ENCODE measurements at regions not wholly inside any gene's neighbourhood (a gene's known extent, or its start where the extent isn't known, plus 50 kb on each side); places are given as distances from the start of the nearest gene placed in this dataset.

DNA sequence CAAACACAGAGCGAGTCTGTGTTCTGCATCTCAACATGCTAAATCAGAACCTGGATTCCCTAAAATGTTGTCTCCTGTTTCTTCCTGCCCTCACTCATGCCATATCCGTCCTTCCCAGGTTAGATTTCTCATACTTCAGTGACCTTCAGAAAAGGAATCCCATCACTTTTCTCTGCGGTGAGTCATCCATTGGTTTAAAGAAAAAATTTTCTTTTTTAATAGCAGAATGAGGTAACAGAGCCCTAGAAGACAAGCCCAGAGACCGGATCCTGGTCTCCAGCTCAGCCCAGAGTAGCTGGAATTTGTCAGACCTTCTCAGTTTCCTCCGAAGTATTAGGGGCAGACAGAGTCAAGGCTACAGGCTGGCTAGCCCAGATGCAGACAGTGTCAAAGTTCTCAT is 143.2 kb upstream of the DMRT1 start:
- Histone ChIP-seq H3K9ac (ENCODE audit: low read depth, low read length, poor library complexity, severe bottlenecking) (no peak overlapping the region), H4K20me1 (ENCODE audit: insufficient read depth, low read length, poor library complexity, severe bottlenecking) (no peaks in the 10 kb centered on the region), H3K79me2 (ENCODE audit: insufficient read depth, low read length) (no peaks in the 10 kb centered on the region), H3F3A (ENCODE audit: low read depth) (no peaks in the 10 kb centered on the region), H3K4me1 (ENCODE audit: insufficient read depth, low read length, poor library complexity, severe bottlenecking) (peaks cover 47% of the 10 kb centered on the region), H3K9me3 (ENCODE audit: insufficient read depth, low read depth, low read length) (no peaks in the 10 kb centered on the region), H3K36me3 (ENCODE audit: insufficient read depth, low read length) (no peaks in the 10 kb centered on the region), H3K9me2 (replicated peaks; ENCODE audit: low read depth, low read length) (no peaks in the 10 kb centered on the region), H3K4me3 (ENCODE audit: low read length, poor library complexity, severe bottlenecking) (no peak overlapping the region), H3K4me2 (ENCODE audit: low read depth, low read length, poor library complexity, severe bottlenecking) (no peak overlapping the region), H3K27me3 (ENCODE audit: insufficient read depth, low read length, poor library complexity, severe bottlenecking) (no peaks in the 10 kb centered on the region), H2AFZ (ENCODE audit: low read length) (no peak overlapping the region)
- TF ChIP-seq, protein P1, sequence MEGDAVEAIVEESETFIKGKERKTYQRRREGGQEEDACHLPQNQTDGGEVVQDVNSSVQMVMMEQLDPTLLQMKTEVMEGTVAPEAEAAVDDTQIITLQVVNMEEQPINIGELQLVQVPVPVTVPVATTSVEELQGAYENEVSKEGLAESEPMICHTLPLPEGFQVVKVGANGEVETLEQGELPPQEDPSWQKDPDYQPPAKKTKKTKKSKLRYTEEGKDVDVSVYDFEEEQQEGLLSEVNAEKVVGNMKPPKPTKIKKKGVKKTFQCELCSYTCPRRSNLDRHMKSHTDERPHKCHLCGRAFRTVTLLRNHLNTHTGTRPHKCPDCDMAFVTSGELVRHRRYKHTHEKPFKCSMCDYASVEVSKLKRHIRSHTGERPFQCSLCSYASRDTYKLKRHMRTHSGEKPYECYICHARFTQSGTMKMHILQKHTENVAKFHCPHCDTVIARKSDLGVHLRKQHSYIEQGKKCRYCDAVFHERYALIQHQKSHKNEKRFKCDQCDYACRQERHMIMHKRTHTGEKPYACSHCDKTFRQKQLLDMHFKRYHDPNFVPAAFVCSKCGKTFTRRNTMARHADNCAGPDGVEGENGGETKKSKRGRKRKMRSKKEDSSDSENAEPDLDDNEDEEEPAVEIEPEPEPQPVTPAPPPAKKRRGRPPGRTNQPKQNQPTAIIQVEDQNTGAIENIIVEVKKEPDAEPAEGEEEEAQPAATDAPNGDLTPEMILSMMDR (conservative IDR thresholded peaks at IDR 0.05; ENCODE audit: low read length): no peak
- TF ChIP-seq EZH2phosphoT487 (IDR thresholded peaks at IDR 0.05; ENCODE audit: borderline replicate concordance): no peak

DNA sequence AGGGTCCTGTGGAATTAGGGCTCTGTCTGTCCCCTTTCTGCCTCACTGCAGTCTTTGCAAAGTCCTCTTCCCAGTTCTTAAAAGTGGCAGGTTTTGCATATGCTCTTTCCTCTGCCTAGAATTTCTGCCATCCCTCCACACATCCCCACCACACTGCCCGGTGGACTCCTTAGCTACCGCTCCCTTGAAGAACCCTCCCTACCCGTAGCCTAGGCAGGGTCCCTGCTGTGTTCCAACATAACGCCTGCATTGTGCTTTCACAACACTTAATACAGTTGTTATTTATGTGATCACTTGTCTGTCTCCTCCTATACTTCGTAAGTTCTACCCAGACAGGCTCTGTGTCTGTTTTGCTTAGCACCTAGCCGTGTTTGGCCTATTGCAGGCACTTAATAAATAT is 142.5 kb upstream of the DMRT1 start:
- H3K4me2 ChIP-seq (ENCODE audit: low read depth, low read length, poor library complexity, severe bottlenecking): no peak overlapping the region
- H2AFZ ChIP-seq (ENCODE audit: low read length): no peak overlapping the region
- TF ChIP-seq, protein P1 (conservative IDR thresholded peaks at IDR 0.05; ENCODE audit: low read length): no peak
- TF ChIP-seq EZH2phosphoT487 (IDR thresholded peaks at IDR 0.05; ENCODE audit: borderline replicate concordance): no peak
- peaks cover 40% of the 10 kb centered on the region for H3K4me1 ChIP-seq (ENCODE audit: insufficient read depth, low read length, poor library complexity, severe bottlenecking)
- no peaks in the 10 kb centered on the region for H3K27me3 ChIP-seq (ENCODE audit: insufficient read depth, low read length, poor library complexity, severe bottlenecking)
- H4K20me1 ChIP-seq (ENCODE audit: insufficient read depth, low read length, poor library complexity, severe bottlenecking): no peaks in the 10 kb centered on the region
- H3K4me3 ChIP-seq (ENCODE audit: low read length, poor library complexity, severe bottlenecking): no peak overlapping the region
- H3K36me3 ChIP-seq (ENCODE audit: insufficient read depth, low read length): no peaks in the 10 kb centered on the region
- H3K79me2 ChIP-seq (ENCODE audit: insufficient read depth, low read length): no peaks in the 10 kb centered on the region
- no peaks in the 10 kb centered on the region for H3K9me3 ChIP-seq (ENCODE audit: insufficient read depth, low read depth, low read length)
- no peak overlapping the region for H3K9ac ChIP-seq (ENCODE audit: low read depth, low read length, poor library complexity, severe bottlenecking)
- no peaks in the 10 kb centered on the region for H3F3A ChIP-seq (ENCODE audit: low read depth)
- H3K9me2 ChIP-seq (replicated peaks; ENCODE audit: low read depth, low read length): no peaks in the 10 kb centered on the region

DNA sequence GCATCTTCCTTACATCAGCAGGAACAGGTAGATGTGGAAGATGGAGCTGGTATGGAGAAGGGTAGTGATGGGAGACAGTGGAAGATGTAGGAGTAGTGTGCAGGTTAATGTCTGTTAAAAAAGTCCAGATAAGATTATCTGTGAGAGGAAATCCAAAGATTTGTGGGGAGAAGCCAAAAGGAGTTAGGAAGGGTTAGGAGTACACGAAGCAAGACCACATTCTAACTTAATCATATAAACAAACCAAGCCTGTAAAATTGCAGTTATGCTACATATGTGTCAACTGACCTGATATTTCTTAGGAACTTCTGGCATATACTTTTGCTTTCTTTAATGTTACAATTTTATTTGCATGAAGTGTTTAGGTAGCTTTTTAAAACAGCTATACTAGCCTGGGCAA is 142.1 kb upstream of the DMRT1 start:
- Histone ChIP-seq H4K20me1 (ENCODE audit: insufficient read depth, low read length, poor library complexity, severe bottlenecking) (no peaks in the 10 kb centered on the region), H3K9me2 (replicated peaks; ENCODE audit: low read depth, low read length) (no peaks in the 10 kb centered on the region), H3K27me3 (ENCODE audit: insufficient read depth, low read length, poor library complexity, severe bottlenecking) (no peaks in the 10 kb centered on the region), H3K36me3 (ENCODE audit: insufficient read depth, low read length) (no peaks in the 10 kb centered on the region), H3F3A (ENCODE audit: low read depth) (no peaks in the 10 kb centered on the region), H3K79me2 (ENCODE audit: insufficient read depth, low read length) (no peaks in the 10 kb centered on the region), H3K9me3 (ENCODE audit: insufficient read depth, low read depth, low read length) (no peaks in the 10 kb centered on the region), H3K4me3 (ENCODE audit: low read length, poor library complexity, severe bottlenecking) (no peak overlapping the region), H3K4me1 (ENCODE audit: insufficient read depth, low read length, poor library complexity, severe bottlenecking) (peaks cover 35% of the 10 kb centered on the region), H2AFZ (ENCODE audit: low read length) (no peak overlapping the region), H3K4me2 (ENCODE audit: low read depth, low read length, poor library complexity, severe bottlenecking) (no peak overlapping the region), H3K9ac (ENCODE audit: low read depth, low read length, poor library complexity, severe bottlenecking) (no peak overlapping the region)
- no peak for TF ChIP-seq EZH2phosphoT487 (IDR thresholded peaks at IDR 0.05; ENCODE audit: borderline replicate concordance)
- TF ChIP-seq, protein P1 (conservative IDR thresholded peaks at IDR 0.05; ENCODE audit: low read length): no peak
